ENCODE measurements at regions not wholly inside any gene's neighbourhood (a gene's known extent, or its start where the extent isn't known, plus 50 kb on each side); places are given as distances from the start of the nearest gene placed in this dataset.

DNA sequence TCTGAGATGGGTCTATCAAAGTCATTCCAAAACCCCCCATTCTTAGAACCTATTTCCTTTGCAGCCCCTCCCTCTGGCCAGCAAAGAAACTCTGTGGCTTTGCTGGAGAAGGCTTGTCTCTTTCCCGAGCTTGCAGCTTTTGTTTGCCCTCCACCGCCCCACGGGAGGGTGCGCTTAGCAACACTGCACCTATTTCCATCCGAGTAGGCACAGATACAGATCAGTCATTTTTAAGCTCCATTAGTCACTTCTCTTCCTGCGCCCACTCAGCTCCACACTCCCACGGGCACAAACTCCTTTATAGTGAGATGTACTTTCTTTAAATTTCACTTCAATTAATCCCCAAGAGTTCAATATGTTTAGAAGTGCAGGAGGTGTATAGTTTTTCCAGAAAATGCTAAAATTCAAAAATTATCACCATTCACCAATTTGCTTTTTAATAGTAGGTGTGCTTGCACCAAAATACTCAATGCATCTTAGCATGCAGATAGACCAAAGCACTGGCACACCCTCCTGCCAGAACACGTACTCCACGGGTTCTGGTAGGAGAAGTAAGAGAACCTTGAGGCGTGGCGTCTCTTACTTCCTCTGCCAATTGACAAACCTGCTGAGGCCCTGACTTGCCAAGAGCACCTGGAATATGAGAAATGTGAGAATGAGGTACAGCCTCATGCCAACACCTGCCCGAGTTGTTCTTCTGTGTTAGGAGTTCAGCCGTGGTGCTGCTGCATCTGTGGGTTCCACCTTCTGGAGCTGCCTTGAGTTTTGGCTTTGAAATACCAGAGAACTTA lies 183.7 kb downstream of the TEX29 start:
- Mint-ChIP-seq H3K27ac (no peak overlapping the region), H3K4me1 (peaks cover 0 to 2% (median 0%) of the 10 kb centered on the region in 3 donors), H3K4me3 (no peak overlapping the region), H3K9me3 (peaks cover 0 to 8% (median 3%) of the 10 kb centered on the region in 3 donors), H3K36me3 (peaks cover 1% of the 10 kb centered on the region), H3K27me3 (peaks cover 7% of the 10 kb centered on the region)

- no peaks in the 10 kb centered on the region for H3K36me3 Mint-ChIP-seq
- peaks cover 7% of the 10 kb centered on the region for H3K27me3 Mint-ChIP-seq
- peaks cover 0 to 2% (median 0%) of the 10 kb centered on the region in 3 donors for H3K4me1 Mint-ChIP-seq
- no peak overlapping the region for H3K4me3 Mint-ChIP-seq
- peaks cover 0 to 12% (median 3%) of the 10 kb centered on the region in 3 donors for H3K9me3 Mint-ChIP-seq
- H3K27ac Mint-ChIP-seq = no peak overlapping the region
These were observed 184.8 kb downstream of the TEX29 start for GRCh38 chr13:111505175-111505777.

DNA sequence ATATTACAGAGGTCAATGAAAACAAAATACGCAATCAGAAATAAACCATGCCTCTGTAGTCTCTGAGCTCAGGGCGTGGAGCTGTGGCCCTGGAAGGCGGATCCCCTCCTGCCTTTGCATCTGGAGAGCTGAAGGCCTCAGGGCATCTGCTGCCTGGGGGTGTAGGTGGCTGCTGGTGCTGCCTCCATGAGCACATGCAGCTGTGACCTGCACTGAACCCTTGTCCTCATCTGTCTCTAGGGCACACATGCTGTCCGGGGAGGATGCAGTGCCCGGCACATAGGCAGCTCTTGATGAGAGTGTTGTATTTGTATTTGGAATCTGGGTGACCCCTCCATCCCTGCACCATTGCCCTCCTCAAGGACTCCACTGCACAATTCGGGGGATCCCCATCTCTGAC lies 185.7 kb downstream of the TEX29 start:
- no peak overlapping the region for H3K27ac Mint-ChIP-seq
- no peaks in the 10 kb centered on the region for H3K36me3 Mint-ChIP-seq
- H3K27me3 Mint-ChIP-seq = peaks cover 7% of the 10 kb centered on the region
- peaks cover 0 to 12% (median 3%) of the 10 kb centered on the region in 3 donors for H3K9me3 Mint-ChIP-seq
- peaks cover 0 to 2% (median 0%) of the 10 kb centered on the region in 3 donors for H3K4me1 Mint-ChIP-seq
- no peak overlapping the region for H3K4me3 Mint-ChIP-seq

DNA sequence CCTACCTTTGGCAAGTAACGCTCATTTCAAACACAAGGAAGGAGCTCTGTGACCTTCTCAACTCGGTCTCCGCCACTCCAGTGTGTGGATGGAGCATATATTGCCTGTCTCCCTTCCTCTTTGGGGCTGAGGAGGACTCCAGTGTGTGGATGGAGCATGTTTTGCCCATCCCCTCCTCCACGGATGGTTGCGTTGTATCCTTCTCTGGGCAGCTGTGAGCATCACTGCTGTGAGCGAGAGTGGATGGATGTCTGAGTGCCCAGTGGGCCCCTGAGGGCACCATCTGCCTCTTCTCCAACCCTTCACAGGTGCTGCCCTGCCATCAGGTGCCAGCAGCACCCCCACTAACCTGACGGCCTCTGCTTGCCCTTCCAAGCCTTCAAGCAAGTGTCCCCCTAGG lies 186.2 kb downstream of the TEX29 start:
- H3K4me3 Mint-ChIP-seq = no peak overlapping the region
- H3K36me3 Mint-ChIP-seq = no peaks in the 10 kb centered on the region
- peaks cover 0 to 12% (median 3%) of the 10 kb centered on the region in 3 donors for H3K9me3 Mint-ChIP-seq
- H3K4me1 Mint-ChIP-seq = peaks cover 0 to 2% (median 0%) of the 10 kb centered on the region in 3 donors
- H3K27ac Mint-ChIP-seq = peak overlapping the region in 1 of 3 donors; percentile 85
- peaks cover 7% of the 10 kb centered on the region for H3K27me3 Mint-ChIP-seq

DNA sequence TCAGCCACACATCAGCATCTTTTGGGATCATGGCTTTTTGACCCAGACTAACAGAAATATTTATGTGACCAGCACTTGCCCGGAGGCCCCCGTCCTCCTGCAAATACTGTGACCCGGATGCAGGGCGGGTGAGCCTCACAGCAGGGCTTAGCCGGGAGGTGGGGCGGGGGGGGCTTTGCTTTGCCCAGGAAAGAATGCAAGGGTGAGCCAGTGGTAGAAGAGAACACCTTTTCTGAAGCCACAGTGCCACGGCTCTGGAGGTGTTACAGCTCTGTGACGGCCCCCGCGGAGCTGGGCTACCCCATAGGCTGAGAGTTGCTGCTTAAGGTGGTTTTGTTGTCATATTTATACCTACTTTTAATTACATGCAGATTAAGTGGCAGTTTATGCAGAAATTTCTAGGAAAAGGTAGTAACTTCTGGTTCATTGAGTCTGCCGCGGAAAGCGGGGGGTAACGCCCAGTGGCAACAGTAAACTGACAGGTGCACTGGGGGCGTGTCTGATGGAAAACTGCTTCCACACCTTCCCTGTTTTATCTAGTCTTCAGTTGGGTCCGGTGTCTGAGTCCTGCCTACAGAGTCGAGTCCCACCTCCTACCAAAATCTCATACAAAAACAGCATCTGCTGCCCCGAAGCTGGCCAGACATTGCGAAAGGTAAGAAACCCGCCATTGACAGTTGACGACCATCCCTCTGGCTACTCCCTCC lies 187.9 kb downstream of the TEX29 start:
- Mint-ChIP-seq H3K4me1 (peaks cover 0 to 2% (median 0%) of the 10 kb centered on the region in 3 donors), H3K36me3 (no peaks in the 10 kb centered on the region), H3K27ac (peak overlapping the region in 1 of 3 donors; percentile 52), H3K9me3 (peaks cover 0 to 4% (median 0%) of the 10 kb centered on the region in 3 donors), H3K4me3 (no peak overlapping the region), H3K27me3 (peaks cover 5% of the 10 kb centered on the region)

DNA sequence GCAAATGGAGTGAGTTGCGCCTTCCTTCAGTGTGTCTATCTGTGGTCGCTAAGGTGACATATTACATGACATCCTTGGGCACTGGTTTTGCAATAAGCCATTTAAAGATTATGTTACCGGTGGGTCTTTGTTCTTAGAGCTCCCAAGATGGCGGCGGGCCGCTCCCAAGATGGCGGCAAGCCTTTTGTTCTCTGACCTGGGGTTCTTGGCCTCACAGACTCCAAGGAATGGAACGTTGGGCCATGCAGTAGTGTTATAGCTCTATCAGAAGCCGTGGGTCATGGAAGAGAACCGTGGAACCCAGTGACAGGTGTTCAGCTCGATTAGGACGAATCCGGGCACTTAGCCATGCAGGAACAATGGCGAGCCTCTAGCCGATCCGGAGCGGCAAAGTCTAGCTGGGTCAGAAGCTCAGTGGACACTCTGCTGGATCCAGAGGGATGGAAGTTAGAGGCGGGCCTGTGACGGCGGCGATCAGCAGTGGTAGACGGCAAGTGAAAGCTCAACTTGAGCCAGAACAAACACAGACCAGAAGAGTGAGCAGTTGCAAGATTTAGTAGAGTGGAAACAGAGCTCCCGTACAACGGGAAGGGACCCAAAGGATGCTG lies 188.6 kb downstream of the TEX29 start:
- H3K27ac Mint-ChIP-seq = no peak overlapping the region
- H3K4me3 Mint-ChIP-seq = no peak overlapping the region
- peaks cover 5% of the 10 kb centered on the region for H3K27me3 Mint-ChIP-seq
- H3K9me3 Mint-ChIP-seq = peaks cover 0 to 4% (median 0%) of the 10 kb centered on the region in 3 donors
- no peaks in the 10 kb centered on the region for H3K36me3 Mint-ChIP-seq
- peaks cover 0 to 2% (median 0%) of the 10 kb centered on the region in 3 donors for H3K4me1 Mint-ChIP-seq

DNA sequence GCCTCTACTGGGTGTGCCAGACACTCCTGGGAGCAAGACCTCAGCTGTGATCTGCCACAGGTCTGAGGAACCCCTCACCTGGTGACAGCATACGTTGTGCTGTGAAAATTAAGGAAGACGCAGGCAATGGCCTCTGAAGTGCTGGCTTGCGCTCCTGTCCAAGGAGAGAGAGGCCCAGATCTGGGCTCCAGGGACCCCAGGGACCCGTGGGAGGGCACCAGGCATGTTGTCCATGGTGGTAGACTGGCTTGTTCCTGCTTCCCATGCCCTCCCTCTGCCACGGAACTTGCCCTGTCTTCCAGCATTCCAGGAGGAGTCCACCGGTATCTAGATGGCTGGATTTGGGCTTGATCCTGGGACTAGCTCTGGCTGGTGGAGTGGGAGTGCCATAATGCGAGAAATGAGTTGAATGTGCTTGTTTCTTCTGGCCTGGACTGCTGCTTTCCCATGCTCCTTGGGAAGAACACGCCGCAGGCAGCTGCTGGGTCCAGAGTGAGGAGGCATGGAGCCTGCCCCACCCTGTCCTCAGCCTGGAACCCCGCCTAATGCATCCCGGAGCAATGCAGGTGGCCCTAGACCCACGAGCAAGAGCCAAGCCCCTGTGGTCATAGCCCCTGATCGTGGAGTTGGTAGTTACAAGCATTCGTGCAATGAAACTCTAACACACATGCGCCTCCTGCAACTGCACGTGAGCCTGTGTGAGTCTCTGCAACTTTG lies 190.2 kb downstream of the TEX29 start:
- H3K9me3 Mint-ChIP-seq = peaks cover 0 to 4% (median 0%) of the 10 kb centered on the region in 3 donors
- H3K4me3 Mint-ChIP-seq = no peak overlapping the region
- no peak overlapping the region for H3K27ac Mint-ChIP-seq
- peaks cover 9% of the 10 kb centered on the region for H3K27me3 Mint-ChIP-seq
- no peaks in the 10 kb centered on the region for H3K4me1 Mint-ChIP-seq
- H3K36me3 Mint-ChIP-seq = no peaks in the 10 kb centered on the region

DNA sequence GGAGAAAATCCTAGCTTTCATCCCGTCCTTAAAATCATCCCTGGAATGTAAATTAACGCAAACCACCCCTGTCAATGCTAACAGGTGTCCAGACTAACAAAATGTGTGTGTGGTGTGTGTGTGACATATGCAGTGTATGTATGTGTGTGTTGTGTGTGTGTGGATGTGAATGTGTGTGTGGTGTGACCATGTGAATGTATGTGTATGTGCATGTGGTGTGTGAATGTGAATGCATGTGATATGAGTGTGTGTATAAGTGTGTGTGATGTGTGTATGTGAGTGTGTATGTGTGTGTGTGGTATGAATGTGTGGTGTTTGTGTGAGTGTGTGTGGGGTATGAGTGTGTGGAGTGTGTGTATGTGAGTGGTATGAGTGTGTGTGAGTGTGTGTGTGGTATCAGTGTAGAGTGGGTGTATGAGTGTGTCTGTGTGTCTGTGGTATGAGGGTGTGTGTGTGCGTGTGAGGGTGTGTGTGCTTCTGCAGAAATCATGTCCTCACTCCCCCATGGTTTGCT lies 190.8 kb downstream of the TEX29 start:
- H3K27ac Mint-ChIP-seq = no peak overlapping the region
- H3K36me3 Mint-ChIP-seq = no peaks in the 10 kb centered on the region
- peaks cover 0 to 4% (median 0%) of the 10 kb centered on the region in 3 donors for H3K9me3 Mint-ChIP-seq
- peaks cover 9% of the 10 kb centered on the region for H3K27me3 Mint-ChIP-seq
- H3K4me3 Mint-ChIP-seq = no peak overlapping the region
- H3K4me1 Mint-ChIP-seq = no peaks in the 10 kb centered on the region

- Mint-ChIP-seq H3K4me1 (no peaks in the 10 kb centered on the region), H3K4me3 (no peak overlapping the region), H3K27me3 (peaks cover 5% of the 10 kb centered on the region), H3K36me3 (no peaks in the 10 kb centered on the region), H3K9me3 (peaks cover 0 to 4% (median 0%) of the 10 kb centered on the region in 3 donors), H3K27ac (no peak overlapping the region)
These were observed 191.5 kb downstream of the TEX29 start for GRCh38 chr13:111511805-111512504.

GRCh38 chr13:111512707-111513106 lies 192.3 kb downstream of the TEX29 start:
- no peak overlapping the region for H3K27ac Mint-ChIP-seq
- H3K9me3 Mint-ChIP-seq = peaks cover 0 to 4% (median 0%) of the 10 kb centered on the region in 3 donors
- no peaks in the 10 kb centered on the region for H3K4me1 Mint-ChIP-seq
- H3K4me3 Mint-ChIP-seq = no peak overlapping the region
- no peaks in the 10 kb centered on the region for H3K36me3 Mint-ChIP-seq
- H3K27me3 Mint-ChIP-seq = peaks cover 5% of the 10 kb centered on the region

DNA sequence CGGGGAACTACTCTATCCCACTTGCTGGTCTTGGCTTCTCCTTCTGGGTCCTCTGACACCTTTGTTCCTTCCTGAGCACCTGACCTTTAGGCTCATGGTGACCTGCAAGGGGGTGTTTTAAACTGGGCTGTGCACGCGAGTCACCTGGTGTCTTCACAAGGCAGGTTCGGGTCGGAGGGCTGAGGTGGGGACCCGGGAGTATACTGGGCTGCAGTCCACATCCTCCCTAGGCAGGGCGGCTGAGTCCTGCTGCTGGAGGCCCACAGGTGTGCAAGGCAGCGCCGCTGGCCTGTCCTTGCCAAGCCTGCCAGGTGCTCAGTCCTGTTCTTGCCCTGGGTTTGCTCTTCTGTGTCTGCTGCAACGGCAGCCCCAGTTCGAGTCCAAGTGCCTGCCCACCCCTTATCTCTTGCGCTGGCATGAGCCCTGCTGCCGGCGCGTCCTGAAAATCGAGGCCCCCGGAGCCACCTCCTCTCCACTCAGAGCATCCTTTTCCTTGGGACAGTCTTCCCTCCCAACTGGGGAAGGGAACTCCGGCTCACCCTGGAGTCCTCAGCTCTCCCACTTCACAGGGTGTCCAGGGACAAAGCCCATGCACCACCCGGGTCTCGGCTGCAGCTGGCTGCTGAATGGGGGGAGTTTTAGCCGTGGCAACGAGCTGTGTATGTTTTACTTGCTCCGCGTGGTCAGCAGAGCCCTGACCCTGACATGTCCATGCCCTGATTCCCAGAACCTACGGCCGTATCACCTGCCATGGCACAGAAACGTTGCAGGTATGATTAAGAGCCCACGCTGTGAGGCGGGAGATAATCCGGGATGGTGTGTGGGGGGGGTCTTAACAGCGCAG lies 193.5 kb downstream of the TEX29 start:
- no peak overlapping the region for H3K27ac Mint-ChIP-seq
- H3K4me3 Mint-ChIP-seq = peak overlapping the region in 1 of 4 donors; percentile 54
- H3K36me3 Mint-ChIP-seq = no peaks in the 10 kb centered on the region

GRCh38 chr13:111514610-111515306 lies 194.3 kb downstream of the TEX29 start:
- no peak overlapping the region for H3K4me3 Mint-ChIP-seq
- no peaks in the 10 kb centered on the region for H3K4me1 Mint-ChIP-seq
- H3K27me3 Mint-ChIP-seq = peaks cover 5% of the 10 kb centered on the region
- peaks cover 0 to under 1% (median 0%) of the 10 kb centered on the region in 3 donors for H3K9me3 Mint-ChIP-seq
- H3K36me3 Mint-ChIP-seq = no peaks in the 10 kb centered on the region
- peak overlapping the region in 1 of 3 donors; percentile 73 for H3K27ac Mint-ChIP-seq

More for the DNA sequence above, 193.5 kb downstream of the TEX29 start:
- peaks cover 0 to 4% (median 0%) of the 10 kb centered on the region in 3 donors for H3K9me3 Mint-ChIP-seq
- peaks cover 5% of the 10 kb centered on the region for H3K27me3 Mint-ChIP-seq
- H3K4me1 Mint-ChIP-seq = no peaks in the 10 kb centered on the region

- H3K27ac Mint-ChIP-seq = no peak overlapping the region
- peaks cover 5% of the 10 kb centered on the region for H3K27me3 Mint-ChIP-seq
- H3K36me3 Mint-ChIP-seq = no peaks in the 10 kb centered on the region
- H3K4me3 Mint-ChIP-seq = no peak overlapping the region
- H3K9me3 Mint-ChIP-seq = no peaks in the 10 kb centered on the region
- H3K4me1 Mint-ChIP-seq = no peaks in the 10 kb centered on the region
These were observed 194.8 kb downstream of the TEX29 start for GRCh38 chr13:111515307-111515617.
